ENCODE measurements at regions not wholly inside any gene's neighbourhood (a gene's known extent, or its start where the extent isn't known, plus 50 kb on each side); places are given as distances from the start of the nearest gene placed in this dataset.
"Not testable (repeated sequence)": the region's sequence is repeated elsewhere in the genome, so short reads cannot be mapped to it uniquely, and the experiment has no call there.

DNA sequence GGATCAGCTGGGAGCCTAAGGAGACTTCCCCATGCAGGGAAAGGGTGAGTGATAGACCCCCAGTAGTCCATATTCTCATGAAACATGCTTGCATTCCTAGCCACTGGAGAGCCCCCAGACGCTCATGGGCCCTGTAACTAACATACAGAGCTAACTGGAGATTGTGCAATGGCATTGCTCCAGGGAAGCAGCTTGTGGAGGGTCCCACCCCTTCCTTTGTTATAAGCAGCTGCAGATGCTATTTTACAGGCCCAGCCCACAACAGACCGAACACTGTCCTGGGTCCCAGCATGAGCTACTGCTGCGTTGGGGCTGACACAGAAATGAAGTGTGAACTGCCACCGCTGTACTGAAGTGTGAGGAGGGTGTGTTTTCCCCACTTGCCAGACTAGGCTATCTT, 1465.7 kb upstream of the DIAPH2 start:
- DNase-seq (ENCODE audit: low spot score), result no peak

DNA sequence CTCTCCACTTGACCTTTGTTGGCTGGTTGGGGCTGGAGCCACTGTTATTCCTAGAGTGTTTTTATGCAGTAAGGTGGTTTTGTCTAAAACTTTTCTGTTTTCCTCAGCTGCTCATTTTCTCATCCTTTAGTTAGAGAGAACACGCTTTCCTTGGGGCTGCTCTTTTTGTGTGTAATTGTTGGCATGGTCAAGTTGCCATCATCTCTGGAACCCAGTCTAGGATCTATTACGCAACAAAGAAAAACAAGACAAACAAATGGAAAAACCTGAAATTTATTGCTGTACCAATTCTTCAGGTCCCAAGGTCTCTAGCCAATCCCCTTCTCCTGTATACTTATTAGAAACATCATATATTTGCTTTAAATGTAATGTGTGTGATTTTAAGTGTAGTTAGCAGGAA, 1436.3 kb upstream of the DIAPH2 start:
- DNase-seq (ENCODE audit: low spot score), result no peak

DNA sequence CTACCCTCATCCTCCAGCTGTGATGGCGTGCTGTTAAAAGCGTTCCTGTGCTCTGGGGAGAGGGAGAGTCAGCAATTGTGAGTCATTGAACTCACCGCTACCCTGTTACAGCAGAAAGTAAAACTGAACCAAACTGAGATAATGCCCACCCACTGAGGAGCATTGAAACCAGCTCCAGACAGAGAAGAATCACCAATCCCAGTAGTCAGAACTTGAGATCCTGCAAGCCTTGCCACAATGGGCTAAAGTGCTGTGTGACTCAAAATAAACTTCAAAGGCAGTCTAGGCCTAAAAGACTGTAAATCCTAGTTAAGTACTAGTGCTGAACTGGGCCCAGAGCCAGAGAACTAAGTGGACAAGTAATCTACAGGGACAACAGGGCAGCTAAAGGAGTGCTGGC, 1394.2 kb upstream of the DIAPH2 start:
- DNase-seq (ENCODE audit: low spot score), result no peak

DNA sequence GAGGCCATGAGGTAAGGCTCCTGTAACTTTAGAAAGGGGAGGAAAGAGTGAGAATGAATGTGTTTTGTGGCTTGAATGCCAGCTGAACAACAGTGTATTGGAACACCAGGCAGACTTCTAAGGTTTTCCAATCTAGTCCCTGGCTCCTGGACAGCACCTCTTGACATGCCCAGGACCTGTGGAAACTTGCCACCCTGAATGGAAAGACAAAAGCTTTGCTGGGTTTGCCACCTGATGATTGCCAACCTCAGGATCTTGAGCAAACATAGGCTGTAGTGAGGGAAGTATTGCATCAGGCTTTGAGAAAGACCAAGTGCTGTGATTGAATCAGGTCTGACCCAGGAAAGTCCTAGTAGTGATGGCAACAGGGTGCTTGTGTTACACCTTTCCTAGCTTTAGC, 1393.1 kb upstream of the DIAPH2 start:
- no peak for DNase-seq (ENCODE audit: low spot score)

DNA sequence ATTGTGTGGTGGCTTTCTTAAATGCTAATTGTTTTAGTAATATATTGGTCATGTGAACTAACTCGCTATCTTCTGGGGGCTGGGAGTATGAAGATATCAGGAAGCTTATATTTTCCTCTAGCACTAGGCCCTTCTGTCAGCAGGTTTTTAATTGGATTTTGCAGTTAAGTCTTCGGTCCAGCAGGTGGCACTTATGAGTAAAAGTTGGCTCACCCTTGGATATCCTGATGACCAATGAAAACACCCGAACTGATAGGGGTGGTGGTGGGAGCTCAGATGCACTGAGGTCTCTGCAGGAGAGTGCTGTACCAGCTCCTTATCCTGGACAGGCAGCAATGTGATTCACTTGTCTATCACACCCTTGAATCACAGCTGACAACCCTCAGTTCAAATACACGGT, 1365.8 kb upstream of the DIAPH2 start:
- no peak for DNase-seq (ENCODE audit: low spot score)

DNA sequence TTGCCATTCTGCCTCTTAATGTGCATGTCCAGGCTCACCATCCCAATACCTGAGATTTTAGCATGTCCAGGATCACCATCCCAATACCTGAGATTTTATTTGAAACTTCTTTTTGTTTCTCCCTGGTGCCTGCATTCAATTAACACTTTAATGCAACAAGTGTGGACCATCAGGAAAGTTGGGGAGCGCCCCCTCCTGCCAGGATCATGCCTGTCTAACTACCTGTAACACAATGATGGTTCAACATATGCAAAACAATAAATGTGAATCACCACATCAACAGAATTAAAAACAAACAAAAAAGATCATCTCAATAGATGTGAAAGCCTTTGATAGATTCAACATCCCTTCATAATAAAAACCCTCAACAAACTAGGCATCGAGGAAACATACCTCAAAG, 1359.5 kb upstream of the DIAPH2 start:
- DNase-seq (ENCODE audit: low spot score), result no peak

DNA sequence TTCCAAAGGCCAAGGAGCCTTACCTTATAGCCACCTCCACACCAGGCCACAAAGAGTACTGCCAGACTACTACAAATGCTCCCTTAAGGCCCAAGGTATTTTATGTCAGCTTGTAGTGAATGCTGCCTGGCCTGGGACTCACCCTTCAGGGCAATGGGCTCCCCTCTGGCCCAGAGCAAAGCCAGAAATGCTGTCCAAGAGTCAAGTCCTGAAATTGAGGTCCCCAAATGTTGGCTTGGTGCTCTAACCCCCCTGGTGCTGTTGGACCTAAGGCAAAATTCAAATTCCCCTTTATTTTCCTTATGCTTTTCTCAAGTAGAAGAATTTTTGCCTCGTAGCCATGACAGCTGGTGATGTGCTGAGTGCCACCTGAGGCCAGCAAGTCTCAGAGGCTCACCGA, 1354.3 kb upstream of the DIAPH2 start:
- DNase-seq (ENCODE audit: low spot score), result no peak

DNA sequence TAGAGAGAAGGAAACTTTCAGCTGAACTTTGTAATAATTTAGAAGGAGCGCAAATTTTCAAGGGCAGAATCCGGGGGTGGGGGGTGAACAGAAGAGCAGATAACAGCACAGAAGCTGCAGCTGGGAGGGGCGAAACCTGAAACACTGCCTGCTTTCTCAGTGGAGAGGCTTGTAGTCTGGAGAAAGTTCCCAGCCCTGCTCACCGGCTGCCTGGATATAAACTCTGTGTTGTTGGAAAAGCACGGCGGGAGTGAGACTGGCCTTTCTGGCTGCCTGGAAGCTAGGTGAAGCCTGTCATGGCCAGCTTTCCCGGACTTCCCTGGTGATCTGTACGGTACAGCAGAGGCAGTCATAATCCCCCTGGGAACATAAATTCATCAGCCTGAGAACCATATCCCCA, 1352.1 kb upstream of the DIAPH2 start:
- DNase-seq (ENCODE audit: low spot score), result no peak

DNA sequence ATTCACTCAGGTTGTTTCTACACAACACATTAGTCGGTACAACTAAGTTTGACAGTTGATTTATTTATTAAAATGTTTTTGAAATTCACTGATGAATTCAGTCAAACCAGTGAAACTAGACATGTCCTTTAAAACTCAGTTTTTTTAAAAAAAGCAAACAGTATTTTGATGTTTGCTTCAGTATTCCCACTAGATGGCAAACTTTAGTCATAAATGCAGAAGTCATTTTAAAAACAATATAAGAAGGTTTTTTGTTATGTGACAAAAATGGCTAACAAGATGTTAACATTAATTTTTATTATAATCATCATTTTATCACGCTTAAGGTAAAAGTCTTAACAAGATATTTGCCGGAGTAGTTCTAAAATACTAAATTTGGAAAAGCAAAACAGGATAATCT, 1337.8 kb upstream of the DIAPH2 start:
- DNase-seq (ENCODE audit: low spot score), result no peak

DNA sequence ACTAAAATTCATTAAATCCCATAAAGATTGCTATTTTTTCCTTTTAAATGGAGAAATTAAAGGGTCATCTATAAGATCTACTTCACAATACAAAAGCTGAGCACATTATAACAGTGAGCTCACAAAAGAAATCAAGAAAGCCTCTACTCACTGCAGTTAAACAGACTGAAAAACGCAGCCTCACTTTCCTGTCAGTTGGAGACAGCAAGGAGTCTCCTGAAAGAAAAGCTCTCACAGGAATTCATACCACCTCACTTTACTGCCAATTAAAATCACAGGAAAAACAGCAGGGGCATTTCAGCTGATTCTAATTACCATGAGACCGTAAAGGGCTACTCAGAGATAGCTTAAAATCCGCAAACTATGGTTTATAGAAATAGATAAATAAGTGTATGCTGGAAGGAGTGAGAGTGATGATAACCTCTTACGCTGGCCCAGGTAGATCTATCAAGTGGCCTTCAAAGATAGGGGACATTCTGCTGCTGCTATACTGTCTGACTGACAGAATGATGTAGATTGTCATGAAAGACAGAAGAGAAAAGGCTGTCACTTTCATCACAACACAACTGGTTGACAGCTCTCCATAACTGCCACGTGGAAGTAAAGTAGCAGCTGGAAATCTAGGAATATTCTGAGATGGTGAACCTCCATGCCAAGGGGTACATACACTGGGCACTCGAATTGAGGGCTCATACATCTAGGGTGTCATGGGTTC, 1333.7 kb upstream of the DIAPH2 start:
- no peak for DNase-seq (ENCODE audit: low spot score)

DNA sequence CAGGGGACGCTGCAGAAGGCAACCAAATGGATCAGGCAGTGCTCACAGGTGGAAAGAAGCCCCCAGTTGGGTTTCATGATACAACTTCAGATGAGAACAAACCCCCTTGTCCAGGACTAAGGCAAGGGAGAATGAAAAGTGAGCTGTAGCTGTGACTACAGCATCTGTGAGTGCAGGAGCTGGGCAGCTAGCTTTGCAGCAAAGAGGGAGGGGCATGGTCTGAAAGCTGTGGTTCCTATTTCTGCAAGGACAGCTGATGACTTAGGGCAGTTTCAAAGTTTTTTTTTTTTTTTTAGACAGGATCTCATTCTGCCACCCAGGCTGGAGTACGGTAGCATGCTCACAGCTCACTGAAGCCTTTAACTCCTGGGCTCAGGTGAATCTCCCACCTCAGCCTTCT, 1317.4 kb upstream of the DIAPH2 start:
- DNase-seq (ENCODE audit: low spot score), result no peak

DNA sequence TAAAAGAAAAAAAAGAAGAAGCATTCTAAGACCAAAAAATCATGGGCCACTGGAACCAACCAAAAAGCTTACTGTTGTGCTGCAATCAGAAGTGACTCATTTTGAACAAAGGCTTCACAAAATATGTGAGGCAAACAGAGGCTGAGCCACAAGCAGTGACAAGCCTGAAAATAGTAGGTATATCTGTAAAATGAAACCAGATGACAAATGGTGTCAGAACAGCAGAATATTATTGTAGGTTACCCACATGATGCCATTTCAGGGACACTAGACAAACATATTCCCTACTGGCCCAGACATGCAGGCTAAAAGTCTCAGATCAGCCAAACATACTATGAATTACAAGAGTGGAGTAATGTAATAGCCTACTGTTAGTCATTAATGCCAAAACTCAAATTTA, 1301.8 kb upstream of the DIAPH2 start:
- no peak for DNase-seq (ENCODE audit: low spot score)

DNA sequence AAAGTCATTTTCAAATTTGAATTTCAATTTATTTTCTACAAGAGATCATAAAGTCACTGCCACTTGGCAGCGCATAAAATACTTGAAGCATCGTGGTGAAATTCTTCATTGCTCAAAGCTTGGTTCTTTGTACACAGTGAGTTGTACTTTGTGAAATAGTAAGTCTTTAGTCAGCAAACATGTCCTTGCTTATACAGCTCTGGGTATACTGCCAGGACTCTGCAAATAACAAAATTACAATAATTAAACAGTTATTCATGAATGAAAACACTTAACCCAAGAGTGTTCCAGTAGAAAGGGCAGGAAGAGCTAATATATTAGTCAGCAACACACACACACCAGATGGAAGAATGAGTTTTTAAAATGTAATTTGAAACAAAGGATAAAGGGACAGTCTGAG, 1300.9 kb upstream of the DIAPH2 start:
- DNase-seq (ENCODE audit: low spot score), result no peak

DNA sequence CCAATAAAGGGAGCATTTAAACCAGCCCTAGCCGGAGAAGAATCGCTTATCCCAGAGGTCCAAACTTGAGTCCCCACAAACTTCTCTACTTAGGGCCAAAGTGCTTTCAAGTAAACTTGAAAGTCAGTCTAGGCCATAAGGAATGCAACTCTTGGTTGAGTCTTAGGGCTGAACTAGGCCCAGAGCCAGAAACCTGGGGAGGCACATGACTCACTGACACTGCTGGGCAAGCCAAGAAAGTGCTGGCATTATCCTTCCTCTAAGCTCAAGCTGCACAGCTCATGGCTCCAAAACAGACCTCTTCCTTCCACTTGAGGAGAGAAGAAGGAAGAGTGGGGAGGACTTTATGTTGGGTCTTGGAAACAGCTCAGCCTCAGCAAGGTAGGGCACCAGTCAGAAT, 1257.3 kb upstream of the DIAPH2 start:
- DNase-seq (ENCODE audit: low spot score), result no peak

DNA sequence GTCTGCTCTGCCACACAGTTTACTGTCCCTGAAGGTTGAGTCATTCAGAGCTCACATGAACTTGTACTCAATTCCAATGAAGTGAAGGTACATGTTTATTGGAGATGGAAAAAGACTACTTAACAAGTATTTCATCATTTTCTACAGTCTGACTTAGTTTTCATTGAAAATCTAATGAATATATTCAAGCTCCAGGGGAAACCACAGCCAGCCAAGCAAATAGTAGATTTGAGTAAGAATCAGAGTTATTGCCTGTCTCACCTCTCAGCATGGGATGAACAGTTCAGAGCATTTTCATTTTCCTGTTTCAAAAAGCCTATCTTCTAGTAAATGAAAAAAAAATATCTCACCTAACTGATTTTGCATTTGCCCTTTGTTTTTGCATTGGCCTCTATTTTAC, 1249.4 kb upstream of the DIAPH2 start:
- DNase-seq (ENCODE audit: low spot score), result no peak

DNA sequence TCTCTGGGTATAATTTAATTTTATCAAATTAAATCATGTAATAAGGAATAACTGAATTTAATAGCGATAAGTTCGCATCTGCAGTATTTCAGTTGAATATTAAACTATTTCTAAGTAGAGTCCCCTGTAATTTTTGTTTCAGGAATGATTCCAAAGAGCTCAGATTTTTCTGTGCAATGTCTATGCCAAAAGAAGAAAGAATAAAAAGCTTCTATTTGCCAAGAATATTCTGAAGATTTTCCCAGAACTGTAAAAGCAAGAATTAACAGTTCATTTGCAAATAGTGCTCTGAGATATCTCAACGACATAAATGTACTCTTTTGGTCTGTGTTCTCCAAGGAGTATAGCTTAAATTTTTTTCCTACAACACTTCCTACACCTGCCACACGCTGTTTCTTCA, 1242.8 kb upstream of the DIAPH2 start:
- DNase-seq (ENCODE audit: low spot score), result no peak

DNA sequence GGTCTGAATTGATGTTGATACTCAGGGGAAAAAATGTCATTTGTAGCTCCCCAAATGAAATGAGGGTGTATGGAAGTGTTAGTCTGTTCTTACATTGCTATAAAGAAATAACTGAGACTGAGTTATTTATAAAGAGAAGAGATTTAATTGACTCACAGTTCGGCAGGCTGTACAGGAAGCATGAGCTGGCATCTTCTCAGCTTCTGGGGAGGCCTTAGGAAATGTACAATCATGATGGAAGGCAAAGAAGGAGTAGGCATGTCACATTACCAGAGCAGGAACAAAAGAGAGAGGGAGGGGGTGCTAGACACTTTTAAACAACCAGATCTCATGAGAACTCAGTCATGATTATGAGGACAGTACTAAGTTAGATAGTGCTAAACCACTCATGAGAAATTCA, 1199.9 kb upstream of the DIAPH2 start:
- DNase-seq (ENCODE audit: low spot score), result no peak

DNA sequence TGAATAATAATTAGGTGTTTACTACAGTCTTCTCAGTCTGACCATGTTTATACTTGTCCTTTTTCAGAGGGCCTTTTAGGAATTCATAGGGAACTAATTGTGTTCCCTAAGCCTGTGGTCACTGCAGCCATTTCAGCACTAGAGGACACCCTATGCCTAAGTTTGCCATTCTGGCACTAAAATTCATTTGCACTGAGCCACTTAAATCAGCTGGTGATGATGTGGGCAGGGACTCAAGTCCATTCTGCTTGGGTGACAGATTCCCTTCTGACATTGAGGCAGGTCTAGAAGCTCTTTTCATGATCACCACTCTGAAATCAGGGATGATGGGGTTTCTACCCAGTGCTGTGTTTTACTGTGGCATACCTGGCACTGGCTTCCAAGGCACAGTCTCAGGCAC, 1178.9 kb upstream of the DIAPH2 start:
- no peak for DNase-seq (ENCODE audit: low spot score)

DNA sequence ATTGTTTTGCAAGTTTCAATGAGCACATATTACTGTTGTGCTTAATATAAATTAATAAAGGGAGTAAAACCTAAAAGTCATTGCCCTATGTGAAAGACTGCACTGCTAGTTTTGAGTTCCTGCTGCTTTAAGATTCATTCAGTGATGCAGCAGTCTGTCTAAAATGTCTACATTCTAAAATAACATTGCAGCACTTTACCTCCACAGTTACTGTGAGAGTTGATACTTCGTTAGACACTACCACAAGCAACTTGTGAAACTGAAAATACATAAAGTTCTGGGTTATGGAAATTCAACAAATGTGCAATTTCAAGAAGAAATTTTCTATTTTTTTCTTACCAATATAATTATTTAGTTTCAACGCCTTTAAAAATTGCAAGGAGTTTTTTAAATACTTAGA, 1175.2 kb upstream of the DIAPH2 start:
- no peak for DNase-seq (ENCODE audit: low spot score)

DNA sequence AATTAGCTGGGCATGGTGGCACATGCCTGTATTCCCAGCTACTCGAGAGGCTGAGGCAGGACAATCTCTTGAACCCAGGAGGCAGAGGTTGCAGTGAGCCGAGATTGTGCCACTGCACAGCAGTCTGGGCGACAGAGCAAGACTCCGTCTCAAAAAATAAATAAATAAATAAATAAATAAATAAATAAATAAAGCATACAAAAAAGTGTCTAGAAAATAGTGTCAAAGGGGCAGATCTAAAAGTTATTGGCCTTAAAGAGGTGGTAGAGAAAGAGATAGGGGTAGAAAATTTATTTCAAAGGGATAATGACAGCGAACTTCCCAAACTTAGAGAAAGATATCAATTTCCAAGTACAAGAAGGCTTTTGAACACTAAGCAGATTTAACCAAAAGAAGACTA, 1160.6 kb upstream of the DIAPH2 start:
- DNase-seq (ENCODE audit: low spot score), result not testable (repeated sequence)

DNA sequence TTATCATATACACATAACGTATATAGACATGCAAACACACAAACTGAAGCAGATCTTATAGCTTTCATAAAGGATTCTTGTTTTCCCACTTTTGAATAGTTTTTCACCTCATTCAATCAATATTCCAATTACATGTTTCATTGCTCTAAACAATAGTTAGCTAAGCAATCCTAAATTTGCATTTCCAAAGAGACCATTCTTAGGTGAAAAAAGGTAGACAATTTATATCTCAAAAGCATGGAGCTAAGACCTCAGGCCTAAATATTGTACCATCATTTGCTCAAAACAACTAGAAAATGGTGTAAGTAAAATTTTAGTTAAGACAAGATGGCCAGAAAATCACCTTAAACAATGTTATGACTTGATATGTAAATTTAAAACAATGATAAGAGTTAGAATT, 1148.5 kb upstream of the DIAPH2 start:
- no peak for DNase-seq (ENCODE audit: low spot score)

DNA sequence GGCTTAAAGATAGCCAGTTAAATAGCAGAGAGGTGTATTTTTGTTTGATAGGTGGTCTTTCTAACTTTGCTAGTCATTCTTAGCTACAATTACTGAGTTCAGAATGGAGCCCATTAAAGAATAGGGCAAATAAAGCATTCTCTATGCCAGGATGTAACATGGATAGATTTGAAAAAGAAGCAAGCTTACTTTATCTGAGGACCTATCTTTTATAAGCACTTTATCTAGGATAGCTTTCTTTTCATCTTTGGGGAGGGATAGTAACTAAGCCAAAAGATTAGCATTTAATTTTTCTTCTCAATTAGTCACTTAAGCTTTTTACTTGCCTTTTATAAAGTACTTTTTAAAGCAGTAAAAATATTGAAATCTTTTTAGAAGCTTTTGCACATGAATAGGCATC, 1148.0 kb upstream of the DIAPH2 start:
- no peak for DNase-seq (ENCODE audit: low spot score)

DNA sequence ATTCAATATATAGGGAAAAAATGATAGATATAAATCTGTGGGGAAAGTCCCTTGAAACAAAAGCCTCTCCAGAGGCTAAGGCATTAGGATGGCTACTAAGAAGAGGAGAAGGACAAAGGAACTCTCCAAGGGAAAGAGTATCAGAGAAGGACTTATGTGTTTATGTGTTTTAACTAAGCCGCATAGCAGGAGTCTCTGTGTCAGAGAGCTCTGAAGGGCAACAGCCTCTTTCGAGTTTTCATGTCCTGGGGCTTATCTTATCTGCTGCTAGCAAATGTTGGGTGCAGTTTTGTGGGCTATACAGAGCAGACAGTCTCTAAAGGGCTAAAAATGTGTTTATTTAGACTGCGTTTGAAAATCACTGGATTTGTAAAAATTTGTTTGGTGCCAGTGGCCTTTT, 1145.6 kb upstream of the DIAPH2 start:
- DNase-seq (ENCODE audit: low spot score), result no peak

DNA sequence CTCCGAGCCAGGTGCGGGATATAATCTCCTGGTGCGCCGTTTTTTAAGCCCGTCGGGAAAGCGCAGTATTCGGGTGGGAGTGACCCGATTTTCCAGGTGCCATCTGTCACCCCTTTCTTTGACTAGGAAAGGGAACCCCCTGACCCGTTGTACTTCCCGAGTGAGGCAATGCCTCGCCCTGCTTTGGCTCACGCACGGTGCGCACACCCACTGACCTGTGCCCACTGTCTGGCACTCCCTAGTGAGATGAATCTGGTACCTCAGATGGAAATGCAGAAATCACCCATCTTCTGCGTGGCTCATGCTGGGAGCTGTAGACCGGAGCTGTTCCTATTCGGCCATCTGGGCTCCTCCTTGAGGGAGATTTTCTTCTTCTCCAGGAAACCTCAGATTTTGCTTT, 1135.1 kb upstream of the DIAPH2 start:
- DNase-seq (ENCODE audit: low spot score), result not testable (repeated sequence)

DNA sequence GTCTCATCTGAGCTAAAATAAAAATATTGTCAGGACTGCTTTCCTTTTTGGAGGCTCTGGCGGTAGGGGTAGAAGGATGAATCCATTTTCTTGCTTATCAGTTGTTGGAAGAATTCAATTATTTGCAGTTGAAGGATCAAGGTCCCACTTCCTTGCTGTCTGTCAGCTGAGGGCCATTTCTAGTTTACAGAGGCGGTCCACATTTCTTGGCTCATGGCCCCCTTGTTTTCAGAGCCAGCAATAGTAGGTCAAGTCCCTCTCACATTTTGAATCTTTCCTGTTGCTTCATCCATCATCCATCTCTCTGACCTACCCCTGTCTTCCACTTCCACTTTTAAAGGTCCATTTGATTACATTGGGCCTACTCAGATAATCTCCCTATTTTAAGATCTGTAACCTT, 1099.3 kb upstream of the DIAPH2 start:
- no peak for DNase-seq (ENCODE audit: low spot score)

Data from cerebellar cortex (tissue), 1 donor.